Breast epithelium (tissue), 4 donors: ENCODE measurements at regions not wholly inside any gene's neighbourhood (a gene's known extent, or its start where the extent isn't known, plus 50 kb on each side); places are given as distances from the start of the nearest gene placed in this dataset.

Source experiments
- DNase-seq, 2 donors: peaks; one replicate each; pipeline ENCODE4 v3.0.0-alpha.2; 2019; ENCODE audit warnings: low spot score in 2 of 2
- H3K27ac ChIP-seq, 2 donors: fragments of 200-600 bp; sonication (generic) in 1 of 2; one replicate each; pipeline ENCODE4 v1.5.1; 2016 to 2019; ENCODE audit warnings: mild to moderate bottlenecking in 1 of 2
- H3K27me3 ChIP-seq, 2 donors: fragments of 200-600 bp; sonication (generic) in 1 of 2; one replicate each; pipeline versions ENCODE4 v1.5.1 to v1.6.0; 2017 to 2019; ENCODE audit warnings: control low read depth in 1 of 2, mild to moderate bottlenecking in 1 of 2
- H3K36me3 ChIP-seq: fragments of 200-600 bp; one replicate; pipeline ENCODE4 v1.5.1; 2019
- H3K4me1 ChIP-seq, 2 donors: fragments of 200-600 bp; sonication (generic); one replicate each; pipeline ENCODE4 v1.5.1; 2016 to 2019; ENCODE audit warnings: control low read depth in 1 of 2
- H3K4me3 ChIP-seq, 3 donors: fragments of 200-600 bp; sonication (generic); 1 replicate in 2 of 3; 2 replicates in 1 of 3; pipeline ENCODE4 v1.5.1; 2016 to 2019; ENCODE audit warnings: mild to moderate bottlenecking in 3 of 3, moderate library complexity in 2 of 3
- H3K9me3 ChIP-seq, 2 donors: fragments of 200-600 bp; sonication (generic) in 1 of 2; one replicate each; pipeline ENCODE4 v1.5.1; 2016 to 2019; ENCODE audit warnings: control low read depth in 1 of 2
- CTCF ChIP-seq, 3 donors: fragments of 450-650 bp; IDR thresholded peaks; one replicate each; pipeline ENCODE4 v1.5.1; 2016 to 2017; ENCODE audit warnings: antibody characterized with exemption in 3 of 3, mild to moderate bottlenecking in 3 of 3, moderate library complexity in 3 of 3
- POLR2A ChIP-seq: fragments of 450-650 bp; IDR thresholded peaks from one replicate; pipeline ENCODE4 v1.6.1; 2016; ENCODE audit warnings: antibody characterized with exemption, mild to moderate bottlenecking, moderate library complexity
- POLR2AphosphoS5 ChIP-seq, 3 donors: sonication (generic); formaldehyde crosslinking; IDR thresholded peaks; one replicate each; pipeline ENCODE4 v1.6.1; 2017; ENCODE audit warnings: antibody characterized with exemption in 3 of 3
- intact Hi-C: fragments of 100-400 bp; cut with DNase I; formaldehyde crosslinking; loops from one replicate; pipeline ENCODE4 v1.15.1; 2023; ENCODE audit warnings: low total_unique reads

DNA sequence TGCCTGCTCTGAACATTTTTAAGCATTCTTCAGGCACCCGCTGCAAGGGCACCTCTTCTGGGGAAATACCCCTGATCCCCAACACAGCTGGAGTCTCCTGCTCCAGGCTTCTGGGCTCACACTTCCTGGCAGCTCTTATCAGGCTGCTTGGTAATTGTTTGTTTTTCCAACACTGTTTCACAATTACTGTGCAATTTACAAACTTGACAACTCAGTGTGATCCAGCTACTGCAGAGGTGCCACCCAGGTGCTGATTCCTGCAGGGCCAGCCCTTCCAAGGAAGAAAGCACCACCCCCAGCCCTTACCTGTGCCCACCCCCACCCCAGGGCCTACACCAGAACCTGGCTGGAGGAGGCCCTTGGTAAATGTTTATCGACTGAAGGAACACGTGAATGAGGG, 66.5 kb downstream of the MAGEF1 start:
- no peaks in the 10 kb centered on the region for H3K9me3 ChIP-seq
- no peak for DNase-seq
- H3K27me3 ChIP-seq: no peaks in the 10 kb centered on the region
- H3K36me3 ChIP-seq: no peaks in the 10 kb centered on the region
- H3K4me1 ChIP-seq: no peaks in the 10 kb centered on the region
- intact Hi-C loops: no loop called here
- H3K4me3 ChIP-seq: no peak overlapping the region
- no peak overlapping the region for H3K27ac ChIP-seq
- TF ChIP-seq POLR2AphosphoS5 (IDR thresholded peaks at IDR 0.05): no peak
- TF ChIP-seq CTCF (IDR thresholded peaks at IDR 0.05): no peak
- TF ChIP-seq POLR2A: no peak

DNA sequence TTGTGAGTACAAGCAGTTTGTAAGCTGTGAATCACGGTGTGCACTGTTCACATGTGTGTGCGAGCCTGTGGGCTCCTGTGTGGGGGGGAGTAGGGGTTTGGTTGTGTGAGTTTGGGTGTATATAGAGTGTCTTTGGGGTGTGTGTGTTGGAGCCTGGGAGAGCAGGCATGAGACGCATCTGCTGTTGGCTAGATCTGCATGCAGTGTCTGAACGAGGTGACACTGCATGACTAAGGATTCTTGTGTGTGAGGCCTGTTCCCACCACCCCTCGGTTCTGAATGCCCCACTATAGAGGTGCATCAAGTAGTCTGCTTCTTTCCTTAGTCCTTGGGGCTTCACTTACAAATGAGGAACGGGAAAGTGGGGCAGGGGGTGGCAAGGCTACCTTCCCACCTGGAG, 68.4 kb downstream of the MAGEF1 start:
- intact Hi-C loops: no loop called here
- Histone ChIP-seq H3K27ac (no peak overlapping the region), H3K9me3 (no peaks in the 10 kb centered on the region), H3K27me3 (no peaks in the 10 kb centered on the region), H3K36me3 (no peaks in the 10 kb centered on the region), H3K4me1 (no peaks in the 10 kb centered on the region), H3K4me3 (no peak overlapping the region)
- no peak for TF ChIP-seq CTCF (IDR thresholded peaks at IDR 0.05)
- no peak for TF ChIP-seq POLR2A
- no peak for TF ChIP-seq POLR2AphosphoS5 (IDR thresholded peaks at IDR 0.05)
- DNase-seq: no peak

DNA sequence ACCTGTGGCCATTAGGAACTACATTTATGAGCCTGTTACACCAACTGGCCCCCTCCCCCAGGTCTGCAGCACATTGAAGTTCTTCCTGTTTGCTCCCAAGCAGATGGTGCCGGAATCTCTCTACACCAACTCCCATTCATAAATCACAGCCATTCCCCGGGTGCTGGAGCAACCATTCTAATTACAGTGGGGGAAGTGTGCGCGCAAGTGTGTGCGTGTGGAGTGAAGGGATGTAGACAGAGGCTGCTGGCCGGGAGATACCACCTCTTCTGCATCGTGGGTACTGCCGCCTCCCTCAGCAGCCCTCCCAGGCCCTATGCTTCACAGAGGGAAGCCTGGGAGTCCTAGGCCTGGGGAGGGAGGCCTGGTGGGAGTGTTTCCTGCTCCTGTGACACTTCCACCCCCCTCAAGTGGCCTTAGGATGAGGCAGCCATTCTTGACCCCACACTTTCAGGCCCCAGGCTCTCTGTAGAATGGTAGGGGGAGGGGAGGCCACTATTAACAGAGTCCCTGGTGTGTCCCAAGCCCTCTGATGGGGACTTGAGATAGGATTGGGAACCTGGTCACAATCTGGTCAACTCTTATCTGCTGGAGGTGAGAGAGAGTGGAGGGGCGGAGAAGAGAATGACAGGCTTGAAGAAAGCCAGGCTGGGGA, 69.1 kb downstream of the MAGEF1 start:
- no peak overlapping the region for H3K27ac ChIP-seq
- no peak for DNase-seq
- intact Hi-C loops: no loop called here
- no peaks in the 10 kb centered on the region for H3K4me1 ChIP-seq
- H3K27me3 ChIP-seq: no peaks in the 10 kb centered on the region
- no peak overlapping the region for H3K4me3 ChIP-seq
- H3K36me3 ChIP-seq: no peaks in the 10 kb centered on the region
- H3K9me3 ChIP-seq: no peaks in the 10 kb centered on the region
- TF ChIP-seq POLR2A (no peak), POLR2AphosphoS5 (IDR thresholded peaks at IDR 0.05) (no peak), CTCF (IDR thresholded peaks at IDR 0.05) (no peak)

DNA sequence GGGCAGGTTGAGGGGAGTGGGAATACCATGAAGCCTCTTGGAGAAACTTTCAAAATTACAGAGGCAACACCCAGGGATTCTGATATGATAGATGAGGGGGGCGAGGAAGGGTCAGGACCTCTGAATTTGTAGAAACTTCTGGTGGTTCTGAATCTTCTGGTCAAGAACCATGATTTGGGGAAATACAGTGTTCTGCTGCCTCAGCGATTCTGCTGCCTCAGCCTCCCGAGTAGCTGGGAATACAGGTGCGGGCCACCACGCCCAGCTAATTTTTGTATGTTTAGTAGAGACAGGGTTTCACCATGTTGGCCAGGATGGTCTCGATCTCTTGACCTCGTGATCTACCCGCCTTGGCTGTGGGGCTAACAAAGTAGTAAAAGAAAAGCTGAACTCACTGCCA, 70.4 kb downstream of the MAGEF1 start:
- Histone ChIP-seq H3K4me3 (no peak overlapping the region), H3K4me1 (peaks cover 0 to 9% of the 10 kb centered on the region in 2 donors), H3K27me3 (no peaks in the 10 kb centered on the region), H3K27ac (no peak overlapping the region), H3K9me3 (no peaks in the 10 kb centered on the region), H3K36me3 (no peaks in the 10 kb centered on the region)
- DNase-seq: no peak
- TF ChIP-seq POLR2AphosphoS5 (IDR thresholded peaks at IDR 0.05) (no peak), CTCF (IDR thresholded peaks at IDR 0.05) (no peak), POLR2A (no peak)
- intact Hi-C loops: no loop called here

DNA sequence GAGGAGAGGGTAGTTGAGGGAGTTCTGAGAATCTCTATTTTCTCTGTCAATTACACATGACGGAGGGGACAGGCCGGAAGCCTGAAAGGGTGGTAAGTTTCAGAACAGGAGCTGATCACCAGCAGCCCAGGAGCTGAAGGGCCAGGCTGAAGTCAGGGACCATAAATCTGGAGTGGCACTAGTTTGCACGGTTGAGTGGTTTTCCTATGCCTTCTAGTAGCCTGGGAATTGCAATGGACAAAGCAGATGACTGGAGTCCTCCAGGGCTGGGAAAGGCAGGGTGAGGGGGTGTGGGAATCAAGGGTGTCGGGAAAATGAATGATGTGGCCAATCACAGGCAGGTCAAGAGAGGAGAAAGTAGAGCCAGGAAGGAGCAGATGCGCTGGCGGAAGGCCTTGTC, 72.5 kb downstream of the MAGEF1 start:
- no peak for DNase-seq
- H3K27ac ChIP-seq: no peak overlapping the region
- no peaks in the 10 kb centered on the region for H3K36me3 ChIP-seq
- intact Hi-C loops: no loop called here
- H3K4me1 ChIP-seq: peaks cover 0 to 9% of the 10 kb centered on the region in 2 donors
- no peak for TF ChIP-seq CTCF (IDR thresholded peaks at IDR 0.05)
- no peak for TF ChIP-seq POLR2AphosphoS5 (IDR thresholded peaks at IDR 0.05)
- no peak for TF ChIP-seq POLR2A
- no peaks in the 10 kb centered on the region for H3K27me3 ChIP-seq
- H3K4me3 ChIP-seq: no peak overlapping the region
- no peaks in the 10 kb centered on the region for H3K9me3 ChIP-seq
